Vagina (tissue), 2 donors: ENCODE measurements at regions not wholly inside any gene's neighbourhood (a gene's known extent, or its start where the extent isn't known, plus 50 kb on each side); places are given as distances from the start of the nearest gene placed in this dataset.

ENCODE experiments used
- DNase-seq, 2 donors: peaks; one replicate each; pipeline ENCODE4 v3.0.0-alpha.2; 2017; ENCODE audit errors: extremely low spot score in 2 of 2
- H3K27ac ChIP-seq: fragments of 200-600 bp; sonication (generic); one replicate; pipeline ENCODE4 v1.5.1; 2019
- H3K27me3 ChIP-seq: fragments of 200-600 bp; sonication (generic); one replicate; pipeline ENCODE4 v1.5.1; 2019
- H3K36me3 ChIP-seq, 2 donors: fragments of 200-600 bp; sonication (generic); one replicate each; pipeline ENCODE4 v1.5.1; 2017 to 2019
- H3K4me1 ChIP-seq: fragments of 200-600 bp; sonication (generic); one replicate; pipeline ENCODE4 v1.5.1; 2019
- H3K4me3 ChIP-seq, 2 donors: fragments of 200-600 bp; sonication (generic); 1 replicate in 1 of 2; 2 replicates in 1 of 2; pipeline ENCODE4 v1.5.1; 2016 to 2019
- H3K9me3 ChIP-seq: fragments of 200-600 bp; sonication (generic); one replicate; pipeline ENCODE4 v1.5.1; 2019
- CTCF ChIP-seq, 3 experiments: fragments of 450-650 bp in 2 of 3; fragments of 200-600 bp in 1 of 3; sonication (generic) in 1 of 3; IDR thresholded peaks; one replicate each; pipeline ENCODE4 v1.5.1; 2017 to 2019; ENCODE audit warnings: antibody characterized with exemption in 3 of 3, mild to moderate bottlenecking in 2 of 3, moderate library complexity in 2 of 3
- POLR2A ChIP-seq, 2 donors: fragments of 450-650 bp; IDR thresholded peaks; one replicate each; pipeline ENCODE4 v1.6.1; 2017; ENCODE audit warnings: antibody characterized with exemption in 2 of 2, mild to moderate bottlenecking in 2 of 2, moderate library complexity in 2 of 2
- POLR2AphosphoS5 ChIP-seq, 2 donors: sonication (generic); formaldehyde crosslinking; IDR thresholded peaks; one replicate each; pipeline ENCODE4 v1.9.0; 2017; ENCODE audit warnings: antibody characterized with exemption in 2 of 2, mild to moderate bottlenecking in 2 of 2, low read depth in 1 of 2; ENCODE audit not compliant: insufficient read depth in 1 of 2
- intact Hi-C: fragments of 100-400 bp; cut with DNase I; formaldehyde crosslinking; loops from one replicate; pipeline ENCODE4 v1.15.1; 2023

GRCh38 chr1:242738702-242739645 lies 214.5 kb upstream of the PLD5 start:
- intact Hi-C loops = no loop called here
- no peak overlapping the region for H3K4me3 ChIP-seq
- H3K27me3 ChIP-seq = no peaks in the 10 kb centered on the region
- DNase-seq = no peak
- H3K36me3 ChIP-seq = no peaks in the 10 kb centered on the region
- H3K9me3 ChIP-seq = no peaks in the 10 kb centered on the region
- H3K27ac ChIP-seq = no peak overlapping the region
- TF ChIP-seq POLR2AphosphoS5 (IDR thresholded peaks at IDR 0.05; ENCODE audit: insufficient read depth in 1 of 2, low read depth in 1 of 2) (no peak), POLR2A (IDR thresholded peaks at IDR 0.05) (no peak), CTCF (IDR thresholded peaks at IDR 0.05) (no peak)
- H3K4me1 ChIP-seq = no peaks in the 10 kb centered on the region

GRCh38 chr1:242736611-242737010 lies 212.1 kb upstream of the PLD5 start:
- H3K36me3 ChIP-seq = no peaks in the 10 kb centered on the region
- no peak overlapping the region for H3K4me3 ChIP-seq
- no peak overlapping the region for H3K27ac ChIP-seq
- no peak for DNase-seq
- H3K9me3 ChIP-seq = no peaks in the 10 kb centered on the region
- no peak for TF ChIP-seq POLR2A (IDR thresholded peaks at IDR 0.05)
- TF ChIP-seq CTCF (IDR thresholded peaks at IDR 0.05) = no peak
- TF ChIP-seq POLR2AphosphoS5 (IDR thresholded peaks at IDR 0.05; ENCODE audit: insufficient read depth in 1 of 2, low read depth in 1 of 2) = no peak
- no peaks in the 10 kb centered on the region for H3K4me1 ChIP-seq
- no peaks in the 10 kb centered on the region for H3K27me3 ChIP-seq
- intact Hi-C loops = no loop called here

GRCh38 chr1:242735323-242735722 lies 210.8 kb upstream of the PLD5 start:
- intact Hi-C loops = no loop called here
- Histone ChIP-seq H3K27ac (no peak overlapping the region), H3K4me1 (no peaks in the 10 kb centered on the region), H3K4me3 (no peak overlapping the region), H3K27me3 (no peaks in the 10 kb centered on the region), H3K36me3 (no peaks in the 10 kb centered on the region), H3K9me3 (no peaks in the 10 kb centered on the region)
- TF ChIP-seq CTCF (IDR thresholded peaks at IDR 0.05) (no peak), POLR2A (IDR thresholded peaks at IDR 0.05) (no peak), POLR2AphosphoS5 (IDR thresholded peaks at IDR 0.05; ENCODE audit: insufficient read depth in 1 of 2, low read depth in 1 of 2) (no peak)
- no peak for DNase-seq

DNA sequence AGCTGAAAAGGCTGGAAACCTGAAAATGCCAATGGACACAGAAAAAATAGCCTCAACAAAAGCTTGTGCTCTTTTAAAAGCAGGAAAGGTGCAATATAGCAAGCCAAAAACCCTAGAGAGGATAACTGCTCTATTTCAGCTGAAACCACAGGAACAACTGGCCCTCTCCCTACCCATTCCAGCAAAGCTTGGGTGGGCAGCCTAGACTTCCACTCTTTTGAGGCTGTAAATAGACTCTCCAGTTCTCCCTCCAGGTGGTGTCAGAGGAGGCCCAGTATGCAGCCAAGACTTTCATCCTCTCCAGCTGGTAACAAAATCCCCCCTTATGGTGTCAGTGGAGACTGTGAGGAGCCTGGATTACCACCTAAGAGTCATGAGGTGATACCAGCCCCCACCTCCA lies 206.9 kb upstream of the PLD5 start:
- intact Hi-C loops = no loop called here
- no peak for DNase-seq
- H3K36me3 ChIP-seq = no peaks in the 10 kb centered on the region
- H3K9me3 ChIP-seq = no peaks in the 10 kb centered on the region
- no peaks in the 10 kb centered on the region for H3K4me1 ChIP-seq
- H3K4me3 ChIP-seq = no peak overlapping the region
- H3K27ac ChIP-seq = no peak overlapping the region
- TF ChIP-seq POLR2AphosphoS5 (IDR thresholded peaks at IDR 0.05; ENCODE audit: insufficient read depth in 1 of 2, low read depth in 1 of 2) (no peak), CTCF (IDR thresholded peaks at IDR 0.05) (no peak), POLR2A (IDR thresholded peaks at IDR 0.05) (no peak)
- H3K27me3 ChIP-seq = no peaks in the 10 kb centered on the region

GRCh38 chr1:242728696-242729095 lies 204.2 kb upstream of the PLD5 start:
- H3K4me1 ChIP-seq = no peaks in the 10 kb centered on the region
- no peak overlapping the region for H3K4me3 ChIP-seq
- TF ChIP-seq CTCF (IDR thresholded peaks at IDR 0.05) (no peak), POLR2AphosphoS5 (IDR thresholded peaks at IDR 0.05; ENCODE audit: insufficient read depth in 1 of 2, low read depth in 1 of 2) (no peak), POLR2A (IDR thresholded peaks at IDR 0.05) (no peak)
- no peaks in the 10 kb centered on the region for H3K36me3 ChIP-seq
- H3K27ac ChIP-seq = no peak overlapping the region
- intact Hi-C loops = no loop called here
- H3K27me3 ChIP-seq = no peaks in the 10 kb centered on the region
- H3K9me3 ChIP-seq = no peaks in the 10 kb centered on the region
- DNase-seq = no peak
